Esophagus muscularis mucosa (tissue), 3 donors: ENCODE measurements at regions not wholly inside any gene's neighbourhood (a gene's known extent, or its start where the extent isn't known, plus 50 kb on each side); places are given as distances from the start of the nearest gene placed in this dataset.

Source experiments
- CTCF ChIP-seq, 3 experiments: fragments of 200-600 bp in 2 of 3; fragments of 450-650 bp in 1 of 3; sonication (generic) in 2 of 3; IDR thresholded peaks; one replicate each; pipeline ENCODE4 v1.5.1; 2017 to 2019; ENCODE audit warnings: antibody characterized with exemption in 3 of 3, mild to moderate bottlenecking in 2 of 3, moderate library complexity in 1 of 3
- POLR2A ChIP-seq: fragments of 450-650 bp; IDR thresholded peaks from one replicate; pipeline ENCODE4 v1.6.1; 2017; ENCODE audit warnings: antibody characterized with exemption, moderate library complexity, mild to moderate bottlenecking, low read depth
- POLR2AphosphoS5 ChIP-seq, 2 donors: sonication (generic); formaldehyde crosslinking; IDR thresholded peaks; one replicate each; pipeline ENCODE4 v1.6.1; 2017; ENCODE audit warnings: antibody characterized with exemption in 2 of 2

- no peak for TF ChIP-seq POLR2A
- TF ChIP-seq POLR2AphosphoS5 (IDR thresholded peaks at IDR 0.05), result no peak
- TF ChIP-seq CTCF (IDR thresholded peaks at IDR 0.05), result no peak
Measured at GRCh38 chr11:116527180-116527991, 245.4 kb downstream of the BUD13 start.
